ENCODE measurements at regions not wholly inside any gene's neighbourhood (a gene's known extent, or its start where the extent isn't known, plus 50 kb on each side); places are given as distances from the start of the nearest gene placed in this dataset.

DNA sequence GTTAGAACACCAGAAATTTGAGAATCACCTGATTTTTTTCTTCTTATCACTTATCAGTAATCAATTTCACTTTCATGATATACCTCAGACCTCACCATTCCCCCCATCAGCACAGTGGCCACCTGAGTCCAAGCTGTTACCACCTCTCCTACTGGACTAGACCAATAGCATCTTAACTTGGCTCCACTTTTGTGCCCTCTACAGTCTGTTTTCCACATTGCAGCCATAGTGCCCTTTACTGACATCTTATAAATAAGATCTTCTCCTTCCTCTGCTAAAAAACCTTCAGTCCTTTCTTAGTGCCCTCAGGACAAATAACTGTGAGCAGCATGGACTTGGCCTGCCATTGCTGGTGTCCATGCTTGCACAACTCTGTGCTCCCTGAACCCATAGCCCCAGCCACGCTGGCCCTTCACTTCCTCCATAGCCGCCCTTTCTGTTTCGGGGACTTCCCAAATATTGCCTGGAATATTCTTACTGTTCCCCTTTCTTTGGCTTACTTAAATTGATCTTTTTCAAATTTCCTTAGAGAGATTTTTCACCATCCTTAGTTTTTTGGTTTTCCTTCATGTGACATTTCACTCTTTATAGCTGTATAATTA lies 380.8 kb downstream of the LMO7 start:
- Histone ChIP-seq H2BK120ac (ENCODE audit: low read depth, low read length, poor library complexity, severe bottlenecking) (no peak overlapping the region), H3K27ac (ENCODE audit: insufficient read length, low read depth, low read length) (no peak overlapping the region), H3K18ac (ENCODE audit: insufficient read length, low read depth, low read length) (no peak overlapping the region), H4K20me1 (ENCODE audit: control insufficient read depth, insufficient read depth, insufficient read length) (no peaks in the 10 kb centered on the region), H3K4me2 (ENCODE audit: insufficient read depth, insufficient read length, low read length) (no peak overlapping the region), H3K4ac (ENCODE audit: low read depth, low read length) (no peak overlapping the region), H2AK5ac (ENCODE audit: insufficient read length, low read length) (no peak overlapping the region), H3K79me1 (ENCODE audit: insufficient read depth, low read depth, low read length, poor library complexity, severe bottlenecking) (no peaks in the 10 kb centered on the region), H3T11ph (ENCODE audit: low read length) (no peak overlapping the region), H3K9ac (ENCODE audit: extremely low read depth, insufficient read length, low read length) (no peak overlapping the region), H2BK15ac (ENCODE audit: low read depth, low read length) (no peak overlapping the region), H3K23ac (ENCODE audit: insufficient read length, low read depth, low read length) (no peak overlapping the region), H3K14ac (ENCODE audit: insufficient read depth, low read length) (no peak overlapping the region), H2BK20ac (ENCODE audit: low read depth, low read length, poor library complexity, severe bottlenecking) (no peak overlapping the region), H2BK5ac (ENCODE audit: insufficient read length, low read length) (no peak overlapping the region), H3K56ac (ENCODE audit: insufficient read length, low read depth, low read length) (no peak overlapping the region), H3K27me3 (ENCODE audit: insufficient read depth, low read length) (no peaks in the 10 kb centered on the region), H3K9me3 (ENCODE audit: control insufficient read depth, low read depth, low read length) (no peaks in the 10 kb centered on the region), H3K23me2 (ENCODE audit: insufficient read length, low read depth, low read length, poor library complexity, severe bottlenecking) (no peaks in the 10 kb centered on the region), H4K5ac (ENCODE audit: insufficient read length, low read depth, low read length) (no peak overlapping the region), H3K4me1 (ENCODE audit: insufficient read depth, low read length) (no peaks in the 10 kb centered on the region), H4K91ac (ENCODE audit: insufficient read length, low read depth, low read length) (no peak overlapping the region), H2BK12ac (ENCODE audit: insufficient read length, low read depth, low read length) (no peak overlapping the region), H2AFZ (ENCODE audit: low read length) (no peak overlapping the region), H3K79me2 (ENCODE audit: insufficient read depth, low read length) (no peaks in the 10 kb centered on the region), H4K8ac (replicated peaks; ENCODE audit: insufficient read length, low read depth, low read length) (no peak overlapping the region)
- no peaks in the 10 kb centered on the region for H3K9me3 Mint-ChIP-seq
- no CpG with 5 or more reads among the region's 3 CpGs for WGBS (ENCODE audit: extremely low coverage, insufficient read length, low lambda C conversion rate)
- peak; percentile 55 for DNase-seq
- no peaks in the 10 kb centered on the region for H3K27me3 Mint-ChIP-seq (ENCODE audit: low read depth)
- no peaks in the 10 kb centered on the region for H3K36me3 Mint-ChIP-seq (ENCODE audit: insufficient read depth in 1 of 3, low read depth in 3 of 3)
- H3K27ac Mint-ChIP-seq = no peak overlapping the region
- TF ChIP-seq, protein P1, sequence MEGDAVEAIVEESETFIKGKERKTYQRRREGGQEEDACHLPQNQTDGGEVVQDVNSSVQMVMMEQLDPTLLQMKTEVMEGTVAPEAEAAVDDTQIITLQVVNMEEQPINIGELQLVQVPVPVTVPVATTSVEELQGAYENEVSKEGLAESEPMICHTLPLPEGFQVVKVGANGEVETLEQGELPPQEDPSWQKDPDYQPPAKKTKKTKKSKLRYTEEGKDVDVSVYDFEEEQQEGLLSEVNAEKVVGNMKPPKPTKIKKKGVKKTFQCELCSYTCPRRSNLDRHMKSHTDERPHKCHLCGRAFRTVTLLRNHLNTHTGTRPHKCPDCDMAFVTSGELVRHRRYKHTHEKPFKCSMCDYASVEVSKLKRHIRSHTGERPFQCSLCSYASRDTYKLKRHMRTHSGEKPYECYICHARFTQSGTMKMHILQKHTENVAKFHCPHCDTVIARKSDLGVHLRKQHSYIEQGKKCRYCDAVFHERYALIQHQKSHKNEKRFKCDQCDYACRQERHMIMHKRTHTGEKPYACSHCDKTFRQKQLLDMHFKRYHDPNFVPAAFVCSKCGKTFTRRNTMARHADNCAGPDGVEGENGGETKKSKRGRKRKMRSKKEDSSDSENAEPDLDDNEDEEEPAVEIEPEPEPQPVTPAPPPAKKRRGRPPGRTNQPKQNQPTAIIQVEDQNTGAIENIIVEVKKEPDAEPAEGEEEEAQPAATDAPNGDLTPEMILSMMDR (conservative IDR thresholded peaks at IDR 0.05) = peak; percentile 74
- H3K4me3 Mint-ChIP-seq = no peak overlapping the region
- peaks cover 5 to 6% of the 10 kb centered on the region in 2 experiments for H3K4me1 Mint-ChIP-seq
